Colonic mucosa (tissue), 4 donors: ENCODE measurements at regions not wholly inside any gene's neighbourhood (a gene's known extent, or its start where the extent isn't known, plus 50 kb on each side); places are given as distances from the start of the nearest gene placed in this dataset.
"Not testable (repeated sequence)": the region's sequence is repeated elsewhere in the genome, so short reads cannot be mapped to it uniquely, and the experiment has no call there.

Experiments
- DNase-seq: peaks from one replicate; pipeline ENCODE4 v3.0.0-alpha.2; 2020
- H3K27ac ChIP-seq: fragments of 200-600 bp; one replicate; pipeline ENCODE4 v1.8.0; 2021
- H3K27me3 ChIP-seq: fragments of 200-600 bp; one replicate; pipeline ENCODE4 v1.8.0; 2021
- H3K36me3 ChIP-seq: fragments of 200-600 bp; one replicate; pipeline ENCODE4 v1.8.0; 2021
- H3K4me1 ChIP-seq: fragments of 200-600 bp; one replicate; pipeline ENCODE4 v1.8.0; 2021; ENCODE audit warnings: mild to moderate bottlenecking
- H3K4me3 ChIP-seq: fragments of 200-600 bp; one replicate; pipeline ENCODE4 v1.8.0; 2021
- H3K9ac ChIP-seq, 2 donors: one replicate each; pipeline ENCODE4 v1.7.0; 2013; ENCODE audit warnings: control low read depth in 2 of 2, low read depth in 2 of 2, low read length in 2 of 2
- H3K9me3 ChIP-seq: fragments of 200-600 bp; one replicate; pipeline ENCODE4 v1.8.0; 2021
- intact Hi-C: fragments of 100-400 bp; cut with DNase I; formaldehyde crosslinking; loops from one replicate; pipeline ENCODE4 v1.14.1; 2022
- TF ChIP-seq, protein P1 (sequence below): fragments of 200-600 bp; IDR thresholded peaks from one replicate; pipeline ENCODE4 v1.8.0; 2022; ENCODE audit warnings: antibody characterized with exemption, mild to moderate bottlenecking
- donor health status: healthy.
- donor health status: DM: no; HTN: no; CAD: no.
- donor health status: DM: no; HTN: no; CAD: no.

GRCh38 chr5:124960266-124960665 lies 213.8 kb upstream of the ZNF608 start:
- no peak overlapping the region for H3K4me3 ChIP-seq
- H3K4me1 ChIP-seq, result no peaks in the 10 kb centered on the region
- H3K9me3 ChIP-seq, result no peaks in the 10 kb centered on the region
- no peaks in the 10 kb centered on the region for H3K36me3 ChIP-seq
- no peak overlapping the region for H3K9ac ChIP-seq
- intact Hi-C loops, result no loop called here
- no peak for DNase-seq
- H3K27me3 ChIP-seq, result no peaks in the 10 kb centered on the region
- TF ChIP-seq, protein P1, sequence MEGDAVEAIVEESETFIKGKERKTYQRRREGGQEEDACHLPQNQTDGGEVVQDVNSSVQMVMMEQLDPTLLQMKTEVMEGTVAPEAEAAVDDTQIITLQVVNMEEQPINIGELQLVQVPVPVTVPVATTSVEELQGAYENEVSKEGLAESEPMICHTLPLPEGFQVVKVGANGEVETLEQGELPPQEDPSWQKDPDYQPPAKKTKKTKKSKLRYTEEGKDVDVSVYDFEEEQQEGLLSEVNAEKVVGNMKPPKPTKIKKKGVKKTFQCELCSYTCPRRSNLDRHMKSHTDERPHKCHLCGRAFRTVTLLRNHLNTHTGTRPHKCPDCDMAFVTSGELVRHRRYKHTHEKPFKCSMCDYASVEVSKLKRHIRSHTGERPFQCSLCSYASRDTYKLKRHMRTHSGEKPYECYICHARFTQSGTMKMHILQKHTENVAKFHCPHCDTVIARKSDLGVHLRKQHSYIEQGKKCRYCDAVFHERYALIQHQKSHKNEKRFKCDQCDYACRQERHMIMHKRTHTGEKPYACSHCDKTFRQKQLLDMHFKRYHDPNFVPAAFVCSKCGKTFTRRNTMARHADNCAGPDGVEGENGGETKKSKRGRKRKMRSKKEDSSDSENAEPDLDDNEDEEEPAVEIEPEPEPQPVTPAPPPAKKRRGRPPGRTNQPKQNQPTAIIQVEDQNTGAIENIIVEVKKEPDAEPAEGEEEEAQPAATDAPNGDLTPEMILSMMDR, result no peak
- H3K27ac ChIP-seq, result no peak overlapping the region

DNA sequence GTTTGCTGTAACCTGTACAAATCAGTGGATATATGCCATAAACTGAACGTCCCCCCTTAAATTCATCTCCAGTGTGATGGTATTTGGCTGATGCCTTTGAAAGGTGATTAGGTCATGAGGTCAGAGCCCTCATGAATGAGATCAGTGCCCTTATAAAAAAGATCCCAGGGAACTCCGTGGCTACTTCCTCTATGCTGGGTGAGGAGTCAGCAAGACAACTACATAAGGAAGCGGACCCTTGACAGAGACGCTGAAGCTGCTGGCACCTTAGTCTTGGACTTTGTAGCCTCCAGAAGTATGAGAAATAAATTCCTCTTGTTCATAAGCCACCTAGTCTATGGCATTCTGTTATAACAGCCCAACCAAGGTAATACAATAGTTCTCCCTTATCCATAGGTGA lies 215.1 kb upstream of the ZNF608 start:
- Histone ChIP-seq H3K9me3 (no peaks in the 10 kb centered on the region), H3K9ac (no peak overlapping the region), H3K4me1 (no peaks in the 10 kb centered on the region), H3K4me3 (no peak overlapping the region), H3K27me3 (no peaks in the 10 kb centered on the region), H3K36me3 (no peaks in the 10 kb centered on the region), H3K27ac (no peak overlapping the region)
- intact Hi-C loops, result no loop called here
- DNase-seq, result no peak
- TF ChIP-seq, protein P1, result no peak

- DNase-seq, result no peak
- H3K9me3 ChIP-seq, result no peaks in the 10 kb centered on the region
- H3K4me3 ChIP-seq, result no peak overlapping the region
- no peak overlapping the region for H3K27ac ChIP-seq
- TF ChIP-seq, protein P1, result no peak
- H3K9ac ChIP-seq, result no peak overlapping the region
- no peaks in the 10 kb centered on the region for H3K36me3 ChIP-seq
- H3K27me3 ChIP-seq, result no peaks in the 10 kb centered on the region
- intact Hi-C loops, result no loop called here
- H3K4me1 ChIP-seq, result no peaks in the 10 kb centered on the region
These were observed 215.7 kb upstream of the ZNF608 start for GRCh38 chr5:124962111-124962510.

DNA sequence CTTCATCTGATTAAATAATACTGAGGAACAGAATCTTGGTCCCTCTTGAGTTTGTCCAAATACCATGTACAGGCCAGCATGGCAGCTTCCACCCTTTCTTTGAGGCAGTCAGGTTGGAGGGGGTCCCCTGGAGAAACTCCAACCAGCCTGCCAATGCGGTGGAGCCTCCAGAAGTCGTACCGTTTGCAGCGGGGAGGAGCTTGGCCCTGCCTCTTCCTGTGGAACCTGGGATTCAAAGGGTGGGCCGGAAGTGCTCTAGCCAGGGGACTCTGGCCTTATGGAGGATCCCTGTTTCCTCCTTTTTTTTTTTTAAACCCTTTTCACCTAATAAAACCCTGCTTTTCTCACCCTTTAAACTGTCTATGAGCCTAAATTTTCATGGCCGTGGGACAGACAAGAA lies 216.3 kb upstream of the ZNF608 start:
- DNase-seq, result no peak
- H3K4me3 ChIP-seq, result no peak overlapping the region
- intact Hi-C loops, result no loop called here
- H3K9me3 ChIP-seq, result no peaks in the 10 kb centered on the region
- no peaks in the 10 kb centered on the region for H3K4me1 ChIP-seq
- no peaks in the 10 kb centered on the region for H3K36me3 ChIP-seq
- no peak overlapping the region for H3K9ac ChIP-seq
- TF ChIP-seq, protein P1, result no peak
- no peaks in the 10 kb centered on the region for H3K27me3 ChIP-seq
- no peak overlapping the region for H3K27ac ChIP-seq

GRCh38 chr5:124963236-124963919 lies 216.9 kb upstream of the ZNF608 start:
- no peak overlapping the region for H3K9ac ChIP-seq
- TF ChIP-seq, protein P1, result no peak
- DNase-seq, result no peak
- H3K4me3 ChIP-seq, result no peak overlapping the region
- H3K27ac ChIP-seq, result no peak overlapping the region
- intact Hi-C loops, result no loop called here
- H3K27me3 ChIP-seq, result no peaks in the 10 kb centered on the region
- H3K9me3 ChIP-seq, result no peaks in the 10 kb centered on the region
- no peaks in the 10 kb centered on the region for H3K36me3 ChIP-seq
- no peaks in the 10 kb centered on the region for H3K4me1 ChIP-seq

- H3K4me3 ChIP-seq, H3K9ac ChIP-seq, intact Hi-C loops, H3K4me1 ChIP-seq, DNase-seq, H3K27me3 ChIP-seq, H3K9me3 ChIP-seq, H3K27ac ChIP-seq, H3K36me3 ChIP-seq: not testable (repeated sequence)
These were observed 220.3 kb upstream of the ZNF608 start for GRCh38 chr5:124966741-124967140.

DNA sequence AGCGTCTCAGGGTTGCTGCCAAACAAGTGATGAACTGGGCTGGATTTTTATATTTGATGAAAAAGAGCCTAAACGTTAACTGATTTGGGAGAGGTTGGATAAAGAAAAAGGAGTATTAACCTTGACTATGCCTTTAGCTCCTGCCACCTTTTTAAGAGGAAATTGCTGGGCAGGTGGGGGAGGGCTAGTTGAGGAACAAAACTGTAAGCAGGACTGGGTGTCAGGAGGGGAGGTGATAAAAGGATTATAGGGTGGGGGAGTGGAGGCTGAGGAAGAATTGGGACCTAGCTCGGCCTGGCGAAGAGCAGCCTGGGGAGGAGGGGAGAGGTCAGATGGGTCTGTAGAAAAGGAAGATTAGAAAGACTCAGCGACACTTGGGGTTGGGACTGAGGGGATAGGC lies 223.9 kb upstream of the ZNF608 start:
- H3K27me3 ChIP-seq, H3K27ac ChIP-seq, DNase-seq, H3K9me3 ChIP-seq, intact Hi-C loops, H3K4me1 ChIP-seq, H3K4me3 ChIP-seq, H3K9ac ChIP-seq, H3K36me3 ChIP-seq: not testable (repeated sequence)
